ENCODE measurements at regions not wholly inside any gene's neighbourhood (a gene's known extent, or its start where the extent isn't known, plus 50 kb on each side); places are given as distances from the start of the nearest gene placed in this dataset.

- CTCF ChIA-PET = no interaction called here
- no peak overlapping the region for H3K4me3 ChIP-seq (ENCODE audit: control extremely low read depth in 1 of 5, extremely low read depth in 1 of 5, insufficient read depth in 1 of 5, low read depth in 2 of 5, low read length in 4 of 5)
- ATAC-seq (ENCODE audit: low read depth) = no peak
- H3K27ac ChIP-seq (ENCODE audit: low read length in 2 of 2) = no peak overlapping the region
- no peak for DNase-seq
- H3K27me3 ChIP-seq (replicated peaks in 1 of 4; ENCODE audit: control extremely low read depth in 1 of 4, control insufficient read depth in 3 of 4, insufficient read depth in 4 of 4, low read length in 3 of 4) = no peaks in the 10 kb centered on the region
- no peaks in the 10 kb centered on the region for H3K4me1 Mint-ChIP-seq
- no peak overlapping the region for H3K4me3 Mint-ChIP-seq
- H3K36me3 ChIP-seq (replicated peaks in 1 of 2; ENCODE audit: control extremely low read depth in 1 of 2, control insufficient read depth in 1 of 2, extremely low read depth in 1 of 2, insufficient read depth in 2 of 2, low read length in 1 of 2) = no peaks in the 10 kb centered on the region
- H3K9ac ChIP-seq (ENCODE audit: low read length) = no peak overlapping the region
- TF ChIP-seq EZH2 (IDR thresholded peaks at IDR 0.05; ENCODE audit: borderline replicate concordance, insufficient read depth, low read depth, low read length, poor library complexity, severe bottlenecking) (no peak), CTCF (IDR thresholded peaks at IDR 0.05) (no peak)
- no peaks in the 10 kb centered on the region for H3K27me3 Mint-ChIP-seq
- no peak overlapping the region for H3K27ac Mint-ChIP-seq
- intact Hi-C loops (cut with micrococcal nuclease) = no loop called here
- no peak overlapping the region for H3K4me2 ChIP-seq (replicated peaks; ENCODE audit: low read depth, low read length, poor library complexity, severe bottlenecking)
- no peaks in the 10 kb centered on the region for H3K9me3 Mint-ChIP-seq (ENCODE audit: insufficient read depth)
- no peaks in the 10 kb centered on the region for H4K20me1 ChIP-seq (ENCODE audit: control insufficient read depth, insufficient read depth, low read length, poor library complexity, severe bottlenecking)
- no peaks in the 10 kb centered on the region for H3K79me2 ChIP-seq (ENCODE audit: control insufficient read depth, insufficient read depth, low read length)
- no peaks in the 10 kb centered on the region for H3K9me3 ChIP-seq (ENCODE audit: control extremely low read depth in 1 of 3, control insufficient read depth in 2 of 3, insufficient read depth in 1 of 3, low read length in 2 of 3)
- no peaks in the 10 kb centered on the region for H3K4me1 ChIP-seq (ENCODE audit: control insufficient read depth in 2 of 2, insufficient read depth in 2 of 2, low read length in 2 of 2)
- H2AFZ ChIP-seq (ENCODE audit: insufficient read depth, low read depth, low read length, poor library complexity, severe bottlenecking) = no peak overlapping the region
- POLR2A ChIA-PET = no interaction called here
Measured at GRCh38 chrX:129092757-129093156, 430.5 kb downstream of the SMARCA1 start.

GRCh38 chrX:129092242-129092641, 431.0 kb downstream of the SMARCA1 start:
- H3K36me3 ChIP-seq (replicated peaks in 1 of 2; ENCODE audit: control extremely low read depth in 1 of 2, control insufficient read depth in 1 of 2, extremely low read depth in 1 of 2, insufficient read depth in 2 of 2, low read length in 1 of 2) = no peaks in the 10 kb centered on the region
- WGBS (ENCODE audit: insufficient coverage) = 57% methylated on average over 1 of the region's 2 CpGs
- H3K27ac Mint-ChIP-seq = no peak overlapping the region
- no peaks in the 10 kb centered on the region for H3K79me2 ChIP-seq (ENCODE audit: control insufficient read depth, insufficient read depth, low read length)
- no peak for ATAC-seq (ENCODE audit: low read depth)
- ChIA-PET CTCF (no interaction called here), POLR2A (no interaction called here)
- H2AFZ ChIP-seq (ENCODE audit: insufficient read depth, low read depth, low read length, poor library complexity, severe bottlenecking) = no peak overlapping the region
- H3K4me3 Mint-ChIP-seq = no peak overlapping the region
- DNase-seq = no peak
- no peaks in the 10 kb centered on the region for H3K9me3 ChIP-seq (ENCODE audit: control extremely low read depth in 1 of 3, control insufficient read depth in 2 of 3, insufficient read depth in 1 of 3, low read length in 2 of 3)
- H3K9me3 Mint-ChIP-seq (ENCODE audit: insufficient read depth) = no peaks in the 10 kb centered on the region
- TF ChIP-seq CTCF (IDR thresholded peaks at IDR 0.05) (no peak), EZH2 (IDR thresholded peaks at IDR 0.05; ENCODE audit: borderline replicate concordance, insufficient read depth, low read depth, low read length, poor library complexity, severe bottlenecking) (no peak)
- H3K9ac ChIP-seq (ENCODE audit: low read length) = no peak overlapping the region
- no peaks in the 10 kb centered on the region for H3K27me3 ChIP-seq (replicated peaks in 1 of 4; ENCODE audit: control extremely low read depth in 1 of 4, control insufficient read depth in 3 of 4, insufficient read depth in 4 of 4, low read length in 3 of 4)
- intact Hi-C loops (cut with micrococcal nuclease) = no loop called here
- no peak overlapping the region for H3K27ac ChIP-seq (ENCODE audit: low read length in 2 of 2)
- H3K4me3 ChIP-seq (ENCODE audit: control extremely low read depth in 1 of 5, extremely low read depth in 1 of 5, insufficient read depth in 1 of 5, low read depth in 2 of 5, low read length in 4 of 5) = no peak overlapping the region
- H4K20me1 ChIP-seq (ENCODE audit: control insufficient read depth, insufficient read depth, low read length, poor library complexity, severe bottlenecking) = no peaks in the 10 kb centered on the region
- H3K27me3 Mint-ChIP-seq = no peaks in the 10 kb centered on the region
- H3K4me1 ChIP-seq (ENCODE audit: control insufficient read depth in 2 of 2, insufficient read depth in 2 of 2, low read length in 2 of 2) = no peaks in the 10 kb centered on the region
- H3K4me1 Mint-ChIP-seq = no peaks in the 10 kb centered on the region
- H3K4me2 ChIP-seq (replicated peaks; ENCODE audit: low read depth, low read length, poor library complexity, severe bottlenecking) = no peak overlapping the region
